Spinal cord (tissue), 9 donors: ENCODE measurements at regions not wholly inside any gene's neighbourhood (a gene's known extent, or its start where the extent isn't known, plus 50 kb on each side); places are given as distances from the start of the nearest gene placed in this dataset.

Experiments used
- DNase-seq, 6 donors: peaks; one replicate each; pipeline versions ENCODE4 v3.0.0 to v3.0.0-alpha.2; 2013 to 2015; ENCODE audit warnings: low spot score in 6 of 6, low read depth in 4 of 6
- H3K27ac ChIP-seq: one replicate; pipeline ENCODE4 v1.5.1; 2013; ENCODE audit warnings: low read depth, low read length, control low read depth
- H3K27me3 ChIP-seq: one replicate; pipeline ENCODE4 v1.6.1; 2013; ENCODE audit warnings: low read length; ENCODE audit not compliant: control insufficient read depth, insufficient read depth
- H3K36me3 ChIP-seq: one replicate; pipeline ENCODE4 v1.6.1; 2013; ENCODE audit warnings: low read length; ENCODE audit not compliant: control insufficient read depth, insufficient read depth
- H3K4me1 ChIP-seq: one replicate; pipeline ENCODE4 v1.6.1; 2013; ENCODE audit warnings: low read length; ENCODE audit not compliant: control insufficient read depth, insufficient read depth
- H3K4me3 ChIP-seq: one replicate; pipeline ENCODE4 v1.5.1; 2013; ENCODE audit warnings: low read depth, low read length, control low read depth
- H3K9me3 ChIP-seq: one replicate; pipeline ENCODE4 v1.6.1; 2013; ENCODE audit warnings: low read length; ENCODE audit not compliant: control insufficient read depth, insufficient read depth
- WGBS: methylation state at CpG from one replicate; pipeline ENCODE4 v1.1.5; 2013; ENCODE audit warnings: missing lambda C conversion rate; ENCODE audit not compliant: insufficient coverage; 5-methylcytosine and 5-hydroxymethylcytosine counted together
- donor health status: healthy.

DNA sequence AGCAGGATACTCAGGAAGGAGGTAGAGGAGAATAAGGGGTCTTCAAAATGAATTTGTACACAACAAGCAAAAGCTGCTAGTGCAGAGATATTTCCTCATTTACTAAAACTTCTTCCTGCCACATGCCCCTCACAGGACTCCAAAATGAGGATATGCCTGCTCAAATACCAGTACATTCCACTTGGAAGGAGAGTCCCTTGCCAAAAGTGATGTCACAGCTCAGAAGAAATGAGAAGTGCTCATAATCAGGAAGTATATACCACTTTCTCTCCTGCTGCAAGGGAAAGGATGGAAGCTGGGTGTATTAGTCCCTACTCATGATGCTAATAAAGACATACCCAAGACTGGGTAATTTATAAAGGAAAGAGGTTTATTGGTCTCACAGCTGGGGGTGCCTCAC lies 87.7 kb upstream of the FSHR start:
- Histone ChIP-seq H3K4me1 (no peaks in the 10 kb centered on the region), H3K36me3 (no peaks in the 10 kb centered on the region)
- DNase-seq: no peak

DNA sequence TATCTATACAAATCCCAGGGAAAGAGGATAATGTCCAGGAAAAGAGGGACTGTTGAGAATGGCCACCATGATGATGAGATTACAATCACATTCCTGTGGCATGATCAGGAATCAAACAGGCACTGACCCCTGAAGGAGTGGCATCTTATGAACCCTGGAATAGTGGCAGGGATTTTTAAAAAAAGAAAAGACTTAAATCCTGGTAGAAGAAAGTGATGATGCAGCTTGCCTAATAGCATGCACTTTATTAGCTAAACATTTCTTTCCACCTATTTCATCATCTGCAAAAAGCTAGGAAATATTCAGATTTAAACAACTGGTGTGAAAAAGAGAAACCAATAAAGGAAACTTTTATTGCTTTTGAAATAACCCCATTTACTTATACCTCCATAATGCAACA lies 87.2 kb upstream of the FSHR start:
- H3K4me3 ChIP-seq: no peak overlapping the region
- H3K27ac ChIP-seq: no peak overlapping the region
- no peak for DNase-seq
- H3K4me1 ChIP-seq: no peaks in the 10 kb centered on the region
- H3K36me3 ChIP-seq: no peaks in the 10 kb centered on the region
- H3K27me3 ChIP-seq: no peaks in the 10 kb centered on the region
- no peaks in the 10 kb centered on the region for H3K9me3 ChIP-seq

More for the DNA sequence above, 87.7 kb upstream of the FSHR start:
- no peaks in the 10 kb centered on the region for H3K9me3 ChIP-seq
- no peak overlapping the region for H3K4me3 ChIP-seq
- H3K27ac ChIP-seq: no peak overlapping the region
- no peaks in the 10 kb centered on the region for H3K27me3 ChIP-seq

DNA sequence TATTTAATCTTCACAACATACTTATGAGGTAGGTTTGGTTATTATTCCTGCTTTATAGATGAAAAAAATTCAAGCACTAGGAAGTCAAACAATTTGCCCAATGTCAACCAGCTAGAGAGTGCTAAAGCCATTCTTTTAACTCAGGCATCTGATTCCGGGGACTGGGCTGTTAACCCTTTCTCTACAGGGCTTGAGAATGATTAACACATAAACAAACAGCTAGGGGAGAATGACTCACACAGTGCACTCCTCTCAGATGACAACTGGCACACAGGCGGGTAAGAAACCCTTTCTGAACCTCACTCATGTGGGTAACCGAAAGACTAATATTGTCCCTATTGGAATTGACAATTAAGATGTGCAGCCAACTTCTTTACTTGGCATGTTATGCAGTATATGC lies 86.3 kb upstream of the FSHR start:
- Histone ChIP-seq H3K36me3 (no peaks in the 10 kb centered on the region), H3K4me1 (no peaks in the 10 kb centered on the region), H3K27me3 (no peaks in the 10 kb centered on the region), H3K4me3 (no peak overlapping the region), H3K9me3 (no peaks in the 10 kb centered on the region), H3K27ac (no peak overlapping the region)
- DNase-seq: no peak
- no CpG with 5 or more reads among the region's 3 CpGs for WGBS

DNA sequence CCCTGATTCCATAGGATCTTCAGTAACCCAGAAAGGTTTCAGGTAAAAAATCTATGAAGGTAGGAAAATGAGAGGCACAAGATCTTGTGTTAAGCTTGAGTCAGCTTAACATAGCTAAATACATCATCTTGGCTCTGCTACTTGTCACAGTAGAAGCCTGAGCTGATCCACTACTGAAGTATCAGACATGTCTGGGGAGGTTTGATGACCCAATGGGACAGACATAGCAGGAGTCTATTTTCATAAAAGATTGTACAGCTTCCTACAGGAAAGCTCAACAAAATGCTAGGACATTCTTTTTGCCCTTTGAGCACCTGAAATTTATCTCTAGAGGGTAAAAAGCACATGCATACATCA lies 84.3 kb upstream of the FSHR start:
- Histone ChIP-seq H3K4me3 (no peak overlapping the region), H3K36me3 (no peaks in the 10 kb centered on the region), H3K27me3 (no peaks in the 10 kb centered on the region), H3K27ac (no peak overlapping the region), H3K4me1 (no peaks in the 10 kb centered on the region), H3K9me3 (no peaks in the 10 kb centered on the region)
- no peak for DNase-seq

DNA sequence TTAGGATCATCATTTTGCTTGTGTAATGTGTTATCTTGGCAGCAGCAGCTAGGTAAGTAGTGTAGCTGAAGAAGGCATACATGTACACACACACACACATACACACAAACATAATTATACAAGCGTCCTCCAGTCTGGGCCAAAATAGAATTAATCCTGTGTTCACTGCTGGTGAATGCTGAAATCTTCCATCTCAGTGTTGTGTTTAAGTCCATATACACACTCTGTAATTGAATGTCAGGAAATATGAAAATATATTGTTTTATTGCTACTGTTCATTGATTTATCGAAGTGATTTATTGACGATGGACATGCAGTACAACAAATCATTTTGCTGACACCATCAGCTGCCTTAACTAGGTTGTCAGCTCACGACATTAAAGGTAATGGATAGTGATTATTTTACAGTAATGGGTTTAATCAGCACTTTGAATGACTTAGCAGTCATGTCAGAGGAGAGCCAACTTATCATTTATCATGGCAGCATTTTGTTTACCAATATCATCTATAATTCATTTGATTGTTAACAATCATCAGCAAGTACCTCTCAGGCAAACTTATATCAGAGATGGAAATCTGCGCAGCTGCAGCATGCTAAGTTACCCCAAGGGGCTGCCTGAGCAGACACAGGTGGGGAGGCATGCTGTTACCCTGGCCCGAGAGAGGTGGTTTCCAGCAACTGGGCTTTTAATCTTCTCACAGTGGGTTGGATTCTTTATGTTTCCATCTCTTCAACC lies 83.7 kb upstream of the FSHR start:
- H3K4me1 ChIP-seq: no peaks in the 10 kb centered on the region
- H3K36me3 ChIP-seq: no peaks in the 10 kb centered on the region
- H3K9me3 ChIP-seq: no peaks in the 10 kb centered on the region
- 83% methylated on average over 2 of the region's 6 CpGs for WGBS
- H3K27me3 ChIP-seq: no peaks in the 10 kb centered on the region
- peak in 1 of 6 donors; percentile 72 for DNase-seq
- H3K27ac ChIP-seq: no peak overlapping the region
- H3K4me3 ChIP-seq: no peak overlapping the region

DNA sequence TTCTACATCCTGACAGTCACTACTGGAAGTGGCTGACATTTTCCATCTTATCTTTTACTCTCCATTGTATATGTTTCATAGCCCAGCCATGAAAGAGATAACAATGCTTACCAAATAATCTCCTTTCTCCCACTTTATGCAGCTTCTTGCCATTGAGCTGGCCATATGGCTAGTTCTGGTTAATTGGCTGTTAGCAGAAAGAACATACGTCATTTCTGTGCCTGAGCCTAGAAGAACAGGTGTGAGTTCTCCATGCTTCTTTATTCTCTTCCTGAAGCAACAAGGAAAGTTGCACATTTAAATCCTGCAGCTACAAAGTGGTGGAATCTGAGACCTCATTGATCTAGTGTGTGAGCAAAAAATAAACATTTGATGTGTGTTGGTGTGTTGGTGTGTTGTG lies 82.0 kb upstream of the FSHR start:
- H3K4me1 ChIP-seq: no peaks in the 10 kb centered on the region
- H3K27ac ChIP-seq: no peak overlapping the region
- H3K4me3 ChIP-seq: no peak overlapping the region
- no peaks in the 10 kb centered on the region for H3K9me3 ChIP-seq
- no peak for DNase-seq
- H3K36me3 ChIP-seq: no peaks in the 10 kb centered on the region
- no peaks in the 10 kb centered on the region for H3K27me3 ChIP-seq
- WGBS: 80% methylated on average over 1 of the region's 1 CpG

DNA sequence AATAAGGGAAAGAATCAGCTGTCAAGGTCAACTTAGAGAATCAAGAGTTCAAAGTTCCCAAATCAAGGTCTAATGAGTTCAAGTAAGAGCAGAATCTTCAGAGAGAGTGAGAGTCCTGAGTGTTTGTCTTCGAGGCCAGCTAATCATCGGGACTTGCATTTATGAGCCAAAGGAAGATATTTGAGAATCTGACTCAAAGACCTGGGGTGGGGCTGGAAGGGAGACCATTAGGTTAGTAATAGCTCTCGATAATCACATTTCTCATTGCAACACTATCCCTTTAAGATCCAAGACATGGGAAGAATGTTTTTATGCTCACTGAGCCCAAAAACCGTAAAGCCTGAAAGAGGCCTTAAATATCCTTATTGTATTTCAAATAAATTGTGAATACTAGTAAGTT lies 72.0 kb upstream of the FSHR start:
- H3K36me3 ChIP-seq: no peaks in the 10 kb centered on the region
- WGBS: 100% methylated on average over 1 of the region's 4 CpGs

DNA sequence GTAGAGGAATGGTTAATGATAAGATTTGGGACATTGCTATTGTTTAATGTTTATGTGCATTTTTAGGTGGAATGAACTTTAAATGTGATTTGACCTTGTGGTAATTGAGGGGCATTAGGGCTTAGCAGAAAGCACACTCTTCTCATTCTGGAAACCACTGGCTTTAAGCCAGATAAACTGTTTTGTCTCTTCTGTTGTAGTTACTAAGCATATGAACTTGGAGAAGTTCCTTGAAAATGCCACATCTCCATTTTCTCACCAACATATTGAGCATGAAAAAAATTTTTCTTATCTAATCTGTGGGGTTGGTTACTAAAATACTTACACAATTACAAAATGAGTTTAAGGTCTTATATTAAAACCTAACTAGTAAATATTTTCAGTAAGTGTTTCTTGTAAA lies 70.8 kb upstream of the FSHR start:
- Histone ChIP-seq H3K27ac (no peak overlapping the region), H3K9me3 (no peaks in the 10 kb centered on the region), H3K36me3 (no peaks in the 10 kb centered on the region), H3K4me1 (no peaks in the 10 kb centered on the region), H3K27me3 (no peaks in the 10 kb centered on the region), H3K4me3 (no peak overlapping the region)
- peak in 2 of 6 donors; percentile 19 to 49 for DNase-seq

More for the DNA sequence above, 72.0 kb upstream of the FSHR start:
- H3K27me3 ChIP-seq: no peaks in the 10 kb centered on the region
- H3K9me3 ChIP-seq: no peaks in the 10 kb centered on the region
- no peaks in the 10 kb centered on the region for H3K4me1 ChIP-seq
- no peak overlapping the region for H3K27ac ChIP-seq
- DNase-seq: no peak
- H3K4me3 ChIP-seq: no peak overlapping the region

DNA sequence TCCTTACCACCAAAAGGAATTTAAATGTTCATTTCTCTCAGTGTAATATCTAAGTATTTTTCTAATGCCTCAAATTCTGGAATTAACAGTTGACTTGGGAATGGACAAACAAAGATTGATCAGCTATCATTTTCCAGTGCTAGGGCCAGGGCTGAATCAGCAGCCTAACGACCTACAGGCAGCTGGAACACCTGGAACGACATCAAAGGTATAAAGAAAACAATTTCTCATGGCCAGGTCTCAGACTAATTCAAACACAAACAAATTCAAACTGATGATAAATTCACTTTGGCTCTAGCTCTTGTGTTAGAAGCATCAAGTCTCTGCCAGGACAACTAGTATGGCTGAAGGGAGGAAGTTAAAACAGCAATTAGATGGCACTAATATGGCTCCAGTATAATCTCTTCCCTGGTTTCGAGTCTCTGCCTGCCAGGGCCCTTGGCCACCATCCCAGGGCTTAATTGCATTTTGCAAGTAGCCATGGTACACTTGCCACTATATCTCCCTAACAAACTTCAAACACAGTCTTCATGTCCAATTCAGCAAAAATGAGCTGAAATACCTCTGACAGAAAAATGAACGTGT lies 70.2 kb upstream of the FSHR start:
- H3K27me3 ChIP-seq: no peaks in the 10 kb centered on the region
- no peak overlapping the region for H3K27ac ChIP-seq
- H3K36me3 ChIP-seq: no peaks in the 10 kb centered on the region
- WGBS: 14% methylated on average over 1 of the region's 4 CpGs
- no peaks in the 10 kb centered on the region for H3K9me3 ChIP-seq
- no peaks in the 10 kb centered on the region for H3K4me1 ChIP-seq
- no peak overlapping the region for H3K4me3 ChIP-seq
- peak in 5 of 6 donors; percentile 28 to 82 (median 52) for DNase-seq

DNA sequence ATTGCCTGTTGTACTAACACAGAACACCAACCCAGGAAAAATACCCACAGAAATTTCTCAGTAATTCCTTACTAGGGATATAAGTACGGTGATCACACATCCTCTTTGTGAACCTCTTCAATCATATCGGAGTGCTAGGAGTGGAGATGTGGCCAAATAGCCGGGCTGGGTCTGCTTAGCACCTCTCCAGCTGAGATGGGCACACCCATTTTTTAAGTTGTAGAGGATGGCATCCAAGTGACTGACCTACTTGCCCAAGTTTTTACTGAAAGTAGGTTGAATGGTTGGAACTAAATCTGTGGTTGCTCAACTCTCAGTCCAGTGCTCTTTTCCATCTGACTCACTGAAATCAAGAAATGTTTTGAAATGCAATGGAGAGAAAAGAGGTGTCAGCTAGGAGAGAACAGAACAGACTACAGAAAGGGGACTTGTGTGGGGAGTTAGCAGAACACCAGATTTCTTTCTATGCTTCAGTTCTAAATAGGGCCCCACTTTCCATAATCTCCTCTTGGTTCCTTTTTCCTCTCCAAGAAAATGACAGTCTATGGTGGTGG lies 68.7 kb upstream of the FSHR start:
- Histone ChIP-seq H3K4me3 (no peak overlapping the region), H3K27me3 (no peaks in the 10 kb centered on the region), H3K4me1 (no peaks in the 10 kb centered on the region), H3K36me3 (no peaks in the 10 kb centered on the region), H3K9me3 (no peaks in the 10 kb centered on the region), H3K27ac (no peak overlapping the region)
- no peak for DNase-seq
- no CpG with 5 or more reads among the region's 3 CpGs for whole genome bisulfite sequencing
